GM23338 (cell line): ENCODE measurements at regions not wholly inside any gene's neighbourhood (a gene's known extent, or its start where the extent isn't known, plus 50 kb on each side); places are given as distances from the start of the nearest gene placed in this dataset.
A peak's percentile ranks its signal among the peaks of the same experiment; 100 is the strongest.

ENCODE experiments used
- ATAC-seq: fragments of 200-7000 bp; cut with Tn5 transposase; 3 replicates; pipeline ENCODE4 v1.9.1; 2020
- DNase-seq: peaks from one replicate; pipeline ENCODE4 v3.0.0-alpha.2; 2015; ENCODE audit warnings: low spot score
- H2AFZ ChIP-seq: fragments of 200-600 bp; sonication (generic); 2 replicates; pipeline ENCODE4 v1.8.0; 2016; ENCODE audit warnings: antibody characterized with exemption, mild to moderate bottlenecking, moderate library complexity
- H3F3A ChIP-seq: fragments of 200-600 bp; sonication (generic); replicated peaks from 2 replicates; pipeline ENCODE4 v1.8.0; 2017; ENCODE audit warnings: antibody characterized with exemption, mixed run types, low read depth
- H3K27ac ChIP-seq: fragments of 200-600 bp; sonication (generic); 2 replicates; pipeline ENCODE4 v1.6.1; 2016; ENCODE audit warnings: low read depth
- H3K27me3 ChIP-seq: fragments of 200-600 bp; sonication (generic); 2 replicates; pipeline ENCODE4 v1.8.0; 2016; ENCODE audit warnings: mild to moderate bottlenecking, mixed run types, moderate library complexity; ENCODE audit not compliant: insufficient read depth
- H3K36me3 ChIP-seq: fragments of 200-600 bp; sonication (generic); 2 replicates; pipeline ENCODE4 v1.8.0; 2016; ENCODE audit warnings: mild to moderate bottlenecking; ENCODE audit not compliant: insufficient read depth
- H3K4me1 ChIP-seq: fragments of 200-600 bp; sonication (generic); 2 replicates; pipeline ENCODE4 v1.8.0; 2016; ENCODE audit warnings: mild to moderate bottlenecking, moderate library complexity; ENCODE audit not compliant: insufficient read depth
- H3K4me2 ChIP-seq: fragments of 200-600 bp; sonication (generic); 2 replicates; pipeline ENCODE4 v1.7.1; 2017; ENCODE audit warnings: mixed run types
- H3K4me3 ChIP-seq: fragments of 200-600 bp; sonication (generic); 2 replicates; pipeline ENCODE4 v1.6.1; 2016; ENCODE audit warnings: mixed run types
- H3K79me2 ChIP-seq: fragments of 200-600 bp; sonication (generic); replicated peaks from 2 replicates; pipeline ENCODE4 v1.8.0; 2017; ENCODE audit warnings: mild to moderate bottlenecking; ENCODE audit not compliant: insufficient read depth
- H3K9me2 ChIP-seq: fragments of 200-600 bp; sonication (generic); 2 replicates; pipeline ENCODE4 v1.8.0; 2017; ENCODE audit not compliant: insufficient read depth
- H4K20me1 ChIP-seq: fragments of 200-600 bp; sonication (generic); replicated peaks from 2 replicates; pipeline ENCODE4 v1.8.0; 2017; ENCODE audit warnings: mild to moderate bottlenecking; ENCODE audit not compliant: insufficient read depth
- H3K27ac Mint-ChIP-seq: 2 replicates; pipeline ENCODE4 v1.8.0; 2020; ENCODE audit warnings: inconsistent platforms, mild to moderate bottlenecking, moderate library complexity, mixed read lengths
- H3K27me3 Mint-ChIP-seq: 3 replicates; pipeline ENCODE4 v1.8.0; 2022; ENCODE audit warnings: low read depth, mild to moderate bottlenecking, moderate library complexity, mixed read lengths, inconsistent platforms; ENCODE audit not compliant: insufficient read depth, poor library complexity
- H3K36me3 Mint-ChIP-seq: 3 replicates; pipeline ENCODE4 v1.8.0; 2021; ENCODE audit warnings: low read depth, mild to moderate bottlenecking, inconsistent platforms, moderate library complexity, mixed read lengths
- H3K4me1 Mint-ChIP-seq: 3 replicates; pipeline ENCODE4 v1.8.0; 2020; ENCODE audit warnings: mild to moderate bottlenecking, inconsistent platforms, mixed read lengths
- H3K4me3 Mint-ChIP-seq: 3 replicates; pipeline ENCODE4 v1.8.0; 2021; ENCODE audit warnings: moderate library complexity, mild to moderate bottlenecking, inconsistent platforms, mixed read lengths
- H3K9me3 Mint-ChIP-seq: 3 replicates; pipeline ENCODE4 v1.8.0; 2020; ENCODE audit warnings: moderate library complexity, mild to moderate bottlenecking, inconsistent platforms, mixed read lengths
- CREB1 ChIP-seq: fragments of 250-450 bp; sonication (Bioruptor Pico); IDR thresholded peaks from 2 replicates; pipeline ENCODE4 v1.5.0; 2020; ENCODE audit warnings: low read depth, mild to moderate bottlenecking, moderate library complexity
- ETS1 ChIP-seq: IDR thresholded peaks from 2 replicates; pipeline ENCODE4 v1.6.1; 2016; ENCODE audit warnings: antibody characterized with exemption
- EZH2 ChIP-seq: fragments of 200-600 bp; sonication (generic); IDR thresholded peaks from one replicate; pipeline ENCODE4 v1.8.0; 2017; ENCODE audit warnings: antibody characterized with exemption, mild to moderate bottlenecking, low read depth; ENCODE audit not compliant: unreplicated experiment
- EZH2phosphoT487 ChIP-seq: fragments of 200-600 bp; sonication (generic); IDR thresholded peaks from one replicate; pipeline ENCODE4 v1.8.1; 2018; ENCODE audit warnings: antibody characterized with exemption; ENCODE audit not compliant: unreplicated experiment
- JUNB ChIP-seq: IDR thresholded peaks from one replicate; pipeline ENCODE4 v1.6.1; 2016; ENCODE audit warnings: antibody characterized with exemption; ENCODE audit not compliant: unreplicated experiment
- NANOG ChIP-seq: IDR thresholded peaks from 2 replicates; pipeline ENCODE4 v1.6.1; 2016; ENCODE audit warnings: antibody characterized with exemption, borderline replicate concordance
- POLR2AphosphoS5 ChIP-seq: IDR thresholded peaks from 2 replicates; pipeline ENCODE4 v1.6.1; 2016; ENCODE audit warnings: antibody characterized with exemption, low read depth
- REST ChIP-seq: IDR thresholded peaks from one replicate; pipeline ENCODE4 v1.6.1; 2018; ENCODE audit warnings: antibody characterized with exemption; ENCODE audit not compliant: unreplicated experiment
- STAT1 ChIP-seq: IDR thresholded peaks from one replicate; pipeline ENCODE4 v1.6.1; 2016; ENCODE audit warnings: antibody characterized with exemption; ENCODE audit not compliant: unreplicated experiment
- ZNF114 ChIP-seq: fragments of 250-450 bp; sonication (Bioruptor Pico); IDR thresholded peaks from 2 replicates; pipeline ENCODE4 v1.5.0; 2020; ENCODE audit warnings: mild to moderate bottlenecking, moderate library complexity
- ZNF331 ChIP-seq: fragments of 250-450 bp; sonication (Bioruptor Pico); IDR thresholded peaks from 2 replicates; pipeline ENCODE4 v1.5.0; 2020; ENCODE audit warnings: low read depth, mild to moderate bottlenecking, moderate library complexity
- ZNF462 ChIP-seq: fragments of 250-450 bp; sonication (Bioruptor Pico); IDR thresholded peaks from 2 replicates; pipeline ENCODE4 v1.5.0; 2020; ENCODE audit warnings: mild to moderate bottlenecking, moderate library complexity
- TF ChIP-seq, protein P1 (sequence below), 2 experiments: fragments of 200-600 bp in 1 of 2; sonication (generic) in 1 of 2; conservative IDR thresholded peaks; 2 replicates each; pipeline versions ENCODE4 v1.5.1 to v1.6.1; 2016 to 2017; ENCODE audit warnings: antibody characterized with exemption in 2 of 2, low read depth in 2 of 2, mild to moderate bottlenecking in 2 of 2, moderate library complexity in 1 of 2

DNA sequence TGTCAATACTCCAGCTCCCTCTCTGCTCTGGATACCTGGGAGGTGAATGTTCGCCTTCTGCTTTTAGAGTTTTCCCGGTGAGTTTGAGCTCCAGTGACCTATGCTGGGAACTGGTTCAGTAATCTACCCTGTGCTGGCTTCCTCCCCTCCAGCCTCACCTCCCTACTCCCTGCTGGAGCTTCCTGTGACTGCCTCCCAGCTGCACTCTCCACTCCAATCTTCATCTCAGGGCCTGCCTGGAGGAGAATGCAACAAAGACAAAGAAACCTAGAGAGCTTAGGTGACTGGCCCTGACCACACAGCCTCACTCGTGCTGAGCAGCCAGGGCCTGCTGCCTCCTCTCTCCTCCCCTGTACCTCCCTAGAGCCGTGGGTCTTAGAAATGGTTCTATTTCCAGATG is 101.6 kb upstream of the FOXF1 start:
- Histone ChIP-seq H2AFZ (no peak overlapping the region), H4K20me1 (no peaks in the 10 kb centered on the region), H3F3A (no peaks in the 10 kb centered on the region), H3K79me2 (no peaks in the 10 kb centered on the region), H3K4me1 (no peaks in the 10 kb centered on the region), H3K4me3 (no peak overlapping the region), H3K4me2 (no peak overlapping the region), H3K9me2 (peaks cover 5% of the 10 kb centered on the region), H3K27me3 (no peaks in the 10 kb centered on the region), H3K36me3 (no peaks in the 10 kb centered on the region), H3K27ac (no peak overlapping the region)
- Mint-ChIP-seq H3K4me3 (no peak overlapping the region), H3K27ac (no peak overlapping the region), H3K36me3 (peaks cover 6% of the 10 kb centered on the region), H3K4me1 (peaks cover 26% of the 10 kb centered on the region), H3K27me3 (peaks cover 7% of the 10 kb centered on the region), H3K9me3 (peaks cover 16% of the 10 kb centered on the region)
- DNase-seq (no peak), ATAC-seq (peak; percentile 57)
- no peak for TF ChIP-seq POLR2AphosphoS5
- TF ChIP-seq ZNF462 (CRISPR knock-in tag) = no peak
- TF ChIP-seq CREB1 = no peak
- no peak for TF ChIP-seq REST
- no peak for TF ChIP-seq NANOG
- no peak for TF ChIP-seq EZH2
- TF ChIP-seq ETS1 = no peak
- TF ChIP-seq, protein P1, sequence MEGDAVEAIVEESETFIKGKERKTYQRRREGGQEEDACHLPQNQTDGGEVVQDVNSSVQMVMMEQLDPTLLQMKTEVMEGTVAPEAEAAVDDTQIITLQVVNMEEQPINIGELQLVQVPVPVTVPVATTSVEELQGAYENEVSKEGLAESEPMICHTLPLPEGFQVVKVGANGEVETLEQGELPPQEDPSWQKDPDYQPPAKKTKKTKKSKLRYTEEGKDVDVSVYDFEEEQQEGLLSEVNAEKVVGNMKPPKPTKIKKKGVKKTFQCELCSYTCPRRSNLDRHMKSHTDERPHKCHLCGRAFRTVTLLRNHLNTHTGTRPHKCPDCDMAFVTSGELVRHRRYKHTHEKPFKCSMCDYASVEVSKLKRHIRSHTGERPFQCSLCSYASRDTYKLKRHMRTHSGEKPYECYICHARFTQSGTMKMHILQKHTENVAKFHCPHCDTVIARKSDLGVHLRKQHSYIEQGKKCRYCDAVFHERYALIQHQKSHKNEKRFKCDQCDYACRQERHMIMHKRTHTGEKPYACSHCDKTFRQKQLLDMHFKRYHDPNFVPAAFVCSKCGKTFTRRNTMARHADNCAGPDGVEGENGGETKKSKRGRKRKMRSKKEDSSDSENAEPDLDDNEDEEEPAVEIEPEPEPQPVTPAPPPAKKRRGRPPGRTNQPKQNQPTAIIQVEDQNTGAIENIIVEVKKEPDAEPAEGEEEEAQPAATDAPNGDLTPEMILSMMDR (conservative IDR thresholded peaks at IDR 0.05; ENCODE audit: low read depth in 2 of 2) = no peak
- no peak for TF ChIP-seq ZNF331 (CRISPR knock-in tag)
- TF ChIP-seq JUNB = no peak
- TF ChIP-seq ZNF114 (CRISPR knock-in tag) = no peak
- TF ChIP-seq STAT1 = no peak
- no peak for TF ChIP-seq EZH2phosphoT487
